ENCODE measurements at regions not wholly inside any gene's neighbourhood (a gene's known extent, or its start where the extent isn't known, plus 50 kb on each side); places are given as distances from the start of the nearest gene placed in this dataset.
"Not testable (repeated sequence)": the region's sequence is repeated elsewhere in the genome, so short reads cannot be mapped to it uniquely, and the experiment has no call there.

DNA sequence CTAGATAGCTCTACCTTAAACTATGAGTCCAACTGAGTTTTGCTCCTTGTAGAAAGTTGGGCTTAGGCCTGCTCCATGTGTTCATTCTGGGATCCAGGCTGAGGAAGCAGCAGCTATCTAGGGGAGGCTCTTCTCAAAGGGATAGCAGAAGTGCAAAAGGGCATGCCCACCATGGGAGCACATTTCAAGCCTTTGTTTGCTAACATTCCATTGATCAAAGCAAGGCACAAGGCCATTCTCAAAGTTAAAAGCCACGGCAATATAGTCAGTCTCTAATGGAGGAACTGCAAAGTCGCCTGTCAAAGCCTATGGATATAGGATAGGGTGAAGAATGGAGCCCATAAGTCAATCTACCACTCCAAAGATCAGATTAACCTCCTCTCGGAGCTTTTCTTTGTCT is 488.1 kb upstream of the ARX start:
- Mint-ChIP-seq H3K4me3 (no peak overlapping the region), H3K9me3 (peaks cover 10% of the 10 kb centered on the region), H3K36me3 (ENCODE audit: low read depth) (no peaks in the 10 kb centered on the region), H3K4me1 (no peaks in the 10 kb centered on the region), H3K27me3 (ENCODE audit: low read depth, poor library complexity) (no peaks in the 10 kb centered on the region), H3K27ac (no peak overlapping the region)
- no peak for TF ChIP-seq CTCF (IDR thresholded peaks at IDR 0.05)
- no peak for DNase-seq

GRCh38 chrX:25507801-25508200 is 492.0 kb upstream of the ARX start:
- Mint-ChIP-seq H3K27me3 (ENCODE audit: low read depth, poor library complexity) (no peaks in the 10 kb centered on the region), H3K27ac (no peak overlapping the region), H3K36me3 (ENCODE audit: low read depth) (no peaks in the 10 kb centered on the region), H3K9me3 (peaks cover 33% of the 10 kb centered on the region), H3K4me1 (no peaks in the 10 kb centered on the region), H3K4me3 (no peak overlapping the region)
- no peak for TF ChIP-seq CTCF (IDR thresholded peaks at IDR 0.05)
- no peak for DNase-seq

- H3K27me3 Mint-ChIP-seq (ENCODE audit: low read depth, poor library complexity): peaks cover 6% of the 10 kb centered on the region
- peaks cover 26% of the 10 kb centered on the region for H3K9me3 Mint-ChIP-seq
These were observed 503.5 kb upstream of the ARX start for GRCh38 chrX:25519258-25519657.

DNA sequence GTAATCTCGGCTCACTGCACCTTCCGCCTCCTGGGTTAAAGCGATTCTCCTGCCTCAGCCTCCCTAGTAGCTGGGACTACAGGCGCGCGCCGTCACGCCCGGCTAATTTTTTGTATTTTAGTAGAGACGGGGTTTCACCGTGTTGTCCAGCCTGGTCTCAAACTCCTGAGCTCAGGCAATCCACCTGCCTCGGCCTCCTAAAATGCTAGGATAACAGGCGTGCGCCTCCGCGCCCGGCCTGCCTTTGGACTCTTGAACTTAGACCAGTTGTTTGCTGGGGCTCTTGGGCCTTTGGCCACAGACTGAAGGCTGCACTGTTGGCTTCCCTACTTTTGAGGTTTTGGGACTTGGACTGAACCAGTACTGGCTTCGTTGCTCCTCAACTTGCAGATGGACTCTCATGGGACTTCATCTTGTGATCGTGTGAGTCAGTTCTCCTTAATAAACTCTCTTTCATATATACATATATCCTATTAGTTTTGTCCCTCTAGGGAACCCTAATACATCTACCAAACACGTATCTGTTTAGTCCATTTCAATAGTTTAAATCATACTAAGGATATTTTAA is 506.8 kb upstream of the ARX start:
- DNase-seq; H3K4me1 Mint-ChIP-seq; H3K27me3 Mint-ChIP-seq (ENCODE audit: low read depth, poor library complexity); H3K4me3 Mint-ChIP-seq; H3K27ac Mint-ChIP-seq; H3K36me3 Mint-ChIP-seq (ENCODE audit: low read depth): not testable (repeated sequence)
- H3K9me3 Mint-ChIP-seq: peaks cover 26% of the 10 kb centered on the region

More at GRCh38 chrX:25519258-25519657, 503.5 kb upstream of the ARX start:
- no peak for TF ChIP-seq CTCF (IDR thresholded peaks at IDR 0.05)
- Mint-ChIP-seq H3K4me3 (no peak overlapping the region), H3K4me1 (no peaks in the 10 kb centered on the region), H3K27ac (no peak overlapping the region), H3K36me3 (ENCODE audit: low read depth) (no peaks in the 10 kb centered on the region)
- no peak for DNase-seq

GRCh38 chrX:25523574-25524540 is 508.1 kb upstream of the ARX start:
- H3K4me3 Mint-ChIP-seq: no peak overlapping the region
- peaks cover 9% of the 10 kb centered on the region for H3K27me3 Mint-ChIP-seq (ENCODE audit: low read depth, poor library complexity)
- DNase-seq: peak; percentile 36

More at GRCh38 chrX:25523574-25524540, 508.1 kb upstream of the ARX start:
- peak; percentile 41 for TF ChIP-seq CTCF (IDR thresholded peaks at IDR 0.05)
- Mint-ChIP-seq H3K36me3 (ENCODE audit: low read depth) (no peaks in the 10 kb centered on the region), H3K9me3 (peaks cover 34% of the 10 kb centered on the region), H3K27ac (no peak overlapping the region), H3K4me1 (no peaks in the 10 kb centered on the region)

Measured in nephron progenitor cell (in vitro differentiated cells).